GM21619 (cell line): ENCODE measurements at regions not wholly inside any gene's neighbourhood (a gene's known extent, or its start where the extent isn't known, plus 50 kb on each side); places are given as distances from the start of the nearest gene placed in this dataset.
"Not testable (repeated sequence)": the region's sequence is repeated elsewhere in the genome, so short reads cannot be mapped to it uniquely, and the experiment has no call there.

ENCODE experiments used
- ATAC-seq: cut with Tn5 transposase; IDR thresholded peaks from one replicate; pipeline ENCODE4 v1.9.1; 2021; ENCODE audit not compliant: unreplicated experiment

GRCh38 chr18:8912348-8913326, 189.9 kb upstream of the NDUFV2 start:
- no peak for ATAC-seq

DNA sequence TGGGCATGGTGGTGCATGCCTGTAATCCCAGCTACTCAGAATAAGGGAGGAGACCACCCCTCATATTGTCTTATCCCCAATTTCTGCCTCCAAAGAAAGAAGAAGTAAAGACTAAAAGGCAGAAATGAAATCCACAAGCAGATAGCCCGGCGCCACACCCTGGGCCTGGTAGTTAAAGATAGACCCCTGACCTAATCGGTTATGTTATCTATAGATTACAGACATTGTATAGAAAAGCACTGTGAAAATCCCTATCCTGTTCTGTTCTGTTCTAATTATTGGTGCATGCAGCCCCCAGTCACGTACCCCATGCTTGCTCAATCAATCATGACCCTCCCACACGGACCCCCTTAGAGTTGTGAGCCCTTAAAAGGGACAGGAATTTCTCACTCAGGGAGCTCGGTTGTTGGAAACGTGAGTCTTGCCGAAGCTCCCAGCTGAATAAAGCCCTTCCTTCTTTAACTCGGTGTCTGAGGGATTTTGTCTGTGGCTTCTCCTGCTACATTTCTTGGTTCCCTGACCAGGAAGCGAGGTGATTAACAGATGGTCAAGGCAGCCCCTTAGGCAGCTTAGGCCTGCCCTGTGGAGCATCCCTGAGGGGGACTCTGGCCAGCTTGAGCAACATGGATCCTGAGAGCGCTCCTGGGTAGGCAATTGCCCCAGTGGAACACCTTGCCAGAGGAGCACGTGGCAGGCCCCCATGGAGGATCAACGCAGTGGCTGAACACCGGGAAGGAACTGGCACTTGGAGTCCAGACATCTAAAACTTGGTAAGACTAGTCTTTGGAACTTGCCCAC, 188.7 kb upstream of the NDUFV2 start:
- ATAC-seq = not testable (repeated sequence)

DNA sequence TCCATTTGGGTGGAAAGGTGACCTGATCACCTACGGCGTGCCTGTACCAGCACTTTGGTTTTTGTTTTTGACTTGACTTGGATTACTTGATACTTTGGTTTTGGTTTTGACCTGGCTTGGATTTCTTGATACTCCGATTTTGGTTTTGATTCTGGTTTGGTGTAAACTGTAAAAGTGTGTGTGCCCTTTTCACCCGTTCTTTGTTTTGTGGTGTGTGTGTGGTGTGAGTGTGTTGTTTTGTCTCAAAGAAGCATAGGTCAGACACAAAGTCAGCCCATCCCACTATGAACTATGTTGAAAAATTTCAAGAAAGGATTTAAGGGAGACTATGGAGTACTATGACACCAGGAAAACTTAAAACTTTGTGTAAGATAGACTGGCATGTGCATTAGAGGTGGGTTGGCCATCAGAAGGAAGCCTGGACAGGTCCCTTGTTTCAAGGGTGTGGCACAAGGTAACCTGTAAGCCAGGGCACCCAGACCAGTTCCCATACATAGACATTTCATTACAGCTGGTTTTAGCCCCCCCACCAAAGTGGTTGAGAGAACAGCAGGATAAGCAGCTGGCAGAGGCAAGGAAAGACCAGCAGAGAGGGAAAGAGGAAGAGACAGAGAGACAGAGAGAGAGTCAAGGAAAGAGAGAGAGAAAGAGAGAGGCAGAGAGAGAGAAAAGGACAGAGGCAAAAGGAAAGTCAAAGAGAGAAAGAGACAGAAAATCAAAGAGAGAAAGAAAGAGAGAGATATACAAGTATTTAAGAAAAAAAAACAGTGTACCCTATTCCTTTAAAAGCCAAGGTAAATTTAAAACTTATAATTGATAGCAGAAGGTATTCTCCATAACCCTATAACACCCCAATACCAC, 187.9 kb upstream of the NDUFV2 start:
- not testable (repeated sequence) for ATAC-seq

- ATAC-seq = not testable (repeated sequence)
Observed at GRCh38 chr18:8920856-8921787, 181.4 kb upstream of the NDUFV2 start.

- ATAC-seq = no peak
Observed at GRCh38 chr18:8926464-8926863, 176.0 kb upstream of the NDUFV2 start.

- ATAC-seq = no peak
Observed at GRCh38 chr18:8928044-8928443, 174.5 kb upstream of the NDUFV2 start.

- no peak for ATAC-seq
Observed at GRCh38 chr18:8928847-8929780, 173.4 kb upstream of the NDUFV2 start.

DNA sequence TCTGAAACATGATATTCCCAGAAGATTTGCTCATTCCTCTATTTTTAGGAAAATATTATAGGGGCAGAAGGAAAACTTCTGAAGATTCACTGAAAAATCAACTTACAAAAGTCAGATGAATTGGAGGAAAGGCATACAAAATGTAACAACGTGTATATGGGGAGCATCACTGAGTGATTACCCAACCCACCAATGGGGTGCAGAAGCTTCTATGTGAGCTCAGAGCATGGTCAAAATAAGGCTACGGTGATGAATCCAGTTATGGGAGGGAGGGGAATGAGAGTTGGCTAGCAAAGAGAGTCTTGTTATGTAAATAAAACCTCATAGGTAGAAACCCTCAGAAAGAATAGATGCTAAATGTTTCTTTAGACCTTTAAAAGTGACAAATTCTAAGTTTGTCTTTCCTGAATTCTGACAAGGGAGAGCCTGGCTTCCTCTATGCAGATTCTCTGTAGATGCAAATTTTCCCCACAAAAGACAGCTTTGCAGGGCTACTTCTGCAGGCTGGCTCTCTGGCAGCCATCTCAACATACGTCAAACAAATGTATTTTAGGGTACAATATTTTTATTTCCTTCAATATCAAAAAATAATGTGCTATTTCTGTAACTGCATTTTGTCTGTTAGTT, 171.4 kb upstream of the NDUFV2 start:
- ATAC-seq = no peak

GRCh38 chr18:8932866-8933265, 169.6 kb upstream of the NDUFV2 start:
- ATAC-seq = no peak

- ATAC-seq = no peak
Observed at GRCh38 chr18:8933714-8934284, 168.7 kb upstream of the NDUFV2 start.

GRCh38 chr18:8935346-8935745, 167.2 kb upstream of the NDUFV2 start:
- ATAC-seq = not testable (repeated sequence)

GRCh38 chr18:8936619-8937018, 165.9 kb upstream of the NDUFV2 start:
- ATAC-seq = no peak

DNA sequence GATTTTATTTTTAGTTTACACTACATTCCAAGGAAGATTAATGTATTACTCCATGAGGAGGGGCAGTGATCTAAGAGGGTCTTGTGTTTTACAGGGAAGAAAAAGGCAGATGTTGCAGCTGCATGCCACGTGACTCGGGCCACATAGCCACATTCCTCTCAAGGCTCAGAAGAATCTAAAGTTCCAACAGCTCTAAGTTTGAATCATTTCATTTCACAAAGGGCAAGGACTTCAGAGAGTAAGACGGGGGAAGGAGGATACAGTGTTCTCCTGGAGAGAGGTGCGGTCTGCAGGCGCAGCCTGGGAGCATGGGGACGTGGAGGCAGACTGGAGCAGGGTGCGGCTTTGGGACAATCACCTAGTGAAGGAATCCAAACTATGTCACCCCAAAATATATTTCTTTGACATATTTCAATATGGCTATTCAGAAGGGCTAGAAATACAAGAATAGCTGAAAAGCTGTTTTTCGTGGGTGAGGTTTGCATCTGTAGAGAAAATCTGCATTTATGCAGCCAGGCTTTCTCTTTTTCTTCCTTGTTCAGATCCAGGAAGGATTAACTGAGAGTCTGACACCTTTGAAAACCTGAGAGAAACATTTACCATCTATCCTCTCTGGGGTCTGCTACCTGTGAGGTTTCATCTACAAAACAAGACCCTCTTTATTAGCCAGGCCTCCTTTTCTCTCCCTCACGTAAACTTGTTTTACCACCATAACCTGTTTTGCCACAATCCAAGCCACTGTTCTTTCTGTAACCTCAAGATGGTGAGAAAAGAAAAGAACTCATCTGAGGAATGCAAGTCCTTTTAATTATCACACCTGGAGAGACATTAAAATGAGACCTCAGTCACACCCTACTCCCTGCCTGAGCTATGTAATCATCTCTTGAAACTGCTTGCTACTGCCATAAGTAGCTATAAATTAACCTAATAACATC, 165.1 kb upstream of the NDUFV2 start:
- ATAC-seq = no peak

DNA sequence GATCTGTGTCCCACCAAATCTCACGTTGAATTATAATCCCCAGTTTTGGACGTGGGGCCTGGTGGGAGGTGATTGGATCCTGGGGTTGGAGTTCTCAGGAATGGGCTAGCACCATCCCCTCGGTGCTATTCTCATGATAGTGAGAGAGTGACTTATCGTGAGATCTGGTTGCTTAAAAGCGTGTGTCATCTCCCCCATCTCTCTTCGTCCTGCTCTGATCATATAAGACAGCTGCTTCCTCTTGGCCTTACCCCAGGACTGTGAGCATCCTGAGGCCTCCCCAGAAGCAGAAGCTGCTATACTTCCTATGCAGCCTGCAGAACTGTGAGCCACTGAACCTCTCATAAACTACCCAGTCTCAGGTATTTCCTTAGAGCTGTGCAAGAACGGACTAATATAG, 163.7 kb upstream of the NDUFV2 start:
- ATAC-seq = no peak

GRCh38 chr18:8942021-8942908, 160.2 kb upstream of the NDUFV2 start:
- no peak for ATAC-seq
